ENCODE measurements at regions not wholly inside any gene's neighbourhood (a gene's known extent, or its start where the extent isn't known, plus 50 kb on each side); places are given as distances from the start of the nearest gene placed in this dataset.

DNA sequence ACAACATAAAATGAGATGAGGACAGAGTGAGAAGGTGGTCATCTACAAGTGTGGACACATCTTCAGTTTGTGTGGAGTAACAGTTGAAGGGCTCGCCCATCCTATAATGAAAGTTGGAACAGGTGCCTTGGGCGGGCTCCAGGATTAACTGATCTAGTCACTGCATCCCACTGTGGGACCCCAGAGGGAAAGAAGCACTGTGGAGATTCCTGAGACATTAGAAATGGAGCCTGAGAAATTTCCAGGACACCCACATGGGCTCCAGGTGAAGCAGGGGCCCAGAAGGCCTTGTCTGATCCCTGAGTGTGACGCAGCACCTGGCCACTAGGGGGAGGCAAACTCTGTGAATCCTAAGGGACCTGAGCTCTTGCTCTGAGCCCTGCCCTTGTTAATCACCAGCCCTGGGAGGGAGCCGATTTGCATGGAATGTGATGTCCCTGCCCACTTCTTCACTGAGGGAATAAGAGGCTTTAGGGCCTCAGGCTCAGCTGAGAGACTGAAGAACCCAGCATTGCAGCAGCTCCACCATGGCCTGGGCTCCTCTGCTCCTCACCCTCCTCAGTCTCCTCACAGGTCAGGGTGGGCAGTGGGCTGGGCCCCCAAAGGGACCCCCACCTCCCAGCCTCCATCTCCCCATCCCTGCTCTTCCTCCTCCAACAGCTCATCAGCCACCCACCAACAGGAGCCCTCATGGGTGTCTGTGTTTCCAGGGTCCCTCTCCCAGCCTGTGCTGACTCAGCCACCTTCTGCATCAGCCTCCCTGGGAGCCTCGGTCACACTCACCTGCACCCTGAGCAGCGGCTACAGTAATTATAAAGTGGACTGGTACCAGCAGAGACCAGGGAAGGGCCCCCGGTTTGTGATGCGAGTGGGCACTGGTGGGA, 98.4 kb downstream of the VPREB1 start:
- in situ Hi-C loops (cut with HindIII; ENCODE audit: low sequenced_read_pairs), result no loop called here
- TF ChIP-seq, protein P1, sequence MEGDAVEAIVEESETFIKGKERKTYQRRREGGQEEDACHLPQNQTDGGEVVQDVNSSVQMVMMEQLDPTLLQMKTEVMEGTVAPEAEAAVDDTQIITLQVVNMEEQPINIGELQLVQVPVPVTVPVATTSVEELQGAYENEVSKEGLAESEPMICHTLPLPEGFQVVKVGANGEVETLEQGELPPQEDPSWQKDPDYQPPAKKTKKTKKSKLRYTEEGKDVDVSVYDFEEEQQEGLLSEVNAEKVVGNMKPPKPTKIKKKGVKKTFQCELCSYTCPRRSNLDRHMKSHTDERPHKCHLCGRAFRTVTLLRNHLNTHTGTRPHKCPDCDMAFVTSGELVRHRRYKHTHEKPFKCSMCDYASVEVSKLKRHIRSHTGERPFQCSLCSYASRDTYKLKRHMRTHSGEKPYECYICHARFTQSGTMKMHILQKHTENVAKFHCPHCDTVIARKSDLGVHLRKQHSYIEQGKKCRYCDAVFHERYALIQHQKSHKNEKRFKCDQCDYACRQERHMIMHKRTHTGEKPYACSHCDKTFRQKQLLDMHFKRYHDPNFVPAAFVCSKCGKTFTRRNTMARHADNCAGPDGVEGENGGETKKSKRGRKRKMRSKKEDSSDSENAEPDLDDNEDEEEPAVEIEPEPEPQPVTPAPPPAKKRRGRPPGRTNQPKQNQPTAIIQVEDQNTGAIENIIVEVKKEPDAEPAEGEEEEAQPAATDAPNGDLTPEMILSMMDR (IDR thresholded peaks at IDR 0.05; ENCODE audit: low read depth, low read length, missing control alignments), result peak; percentile 92
- no peak for DNase-seq (ENCODE audit: low read depth)
- no peak overlapping the region for H3K4me3 ChIP-seq (ENCODE audit: low read depth, low read length)

DNA sequence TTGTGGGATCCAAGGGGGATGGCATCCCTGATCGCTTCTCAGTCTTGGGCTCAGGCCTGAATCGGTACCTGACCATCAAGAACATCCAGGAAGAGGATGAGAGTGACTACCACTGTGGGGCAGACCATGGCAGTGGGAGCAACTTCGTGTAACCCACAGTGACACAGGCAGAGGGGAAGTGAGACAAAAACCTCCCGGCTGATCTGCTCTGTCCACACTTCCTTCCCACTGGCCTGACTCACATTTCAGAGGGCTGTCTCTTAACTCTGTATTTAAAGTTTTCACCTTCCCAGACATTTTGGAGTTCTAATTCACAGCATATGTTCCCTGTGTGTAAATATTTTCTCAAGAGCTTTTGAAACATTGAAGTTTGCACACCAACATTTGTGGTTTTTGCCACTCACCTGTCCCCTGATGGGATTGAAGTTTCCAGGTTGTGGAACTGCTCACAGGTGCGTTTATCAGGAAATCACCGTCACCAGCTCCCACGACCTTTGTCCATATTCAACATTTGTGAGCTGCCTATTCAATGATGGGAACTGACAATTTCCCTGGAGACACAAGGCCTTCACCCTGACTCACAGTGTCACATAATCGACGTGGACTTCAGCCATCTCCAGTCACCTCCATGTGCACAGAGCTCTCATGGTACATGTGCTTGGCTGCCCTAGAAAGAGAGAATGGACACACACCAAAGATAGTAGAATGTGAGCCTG, 99.2 kb downstream of the VPREB1 start:
- H3K4me3 ChIP-seq (ENCODE audit: low read depth, low read length), result no peak overlapping the region
- in situ Hi-C loops (cut with HindIII; ENCODE audit: low sequenced_read_pairs), result no loop called here
- DNase-seq (ENCODE audit: low read depth), result no peak
- TF ChIP-seq, protein P1 (IDR thresholded peaks at IDR 0.05; ENCODE audit: low read depth, low read length, missing control alignments), result no peak

DNA sequence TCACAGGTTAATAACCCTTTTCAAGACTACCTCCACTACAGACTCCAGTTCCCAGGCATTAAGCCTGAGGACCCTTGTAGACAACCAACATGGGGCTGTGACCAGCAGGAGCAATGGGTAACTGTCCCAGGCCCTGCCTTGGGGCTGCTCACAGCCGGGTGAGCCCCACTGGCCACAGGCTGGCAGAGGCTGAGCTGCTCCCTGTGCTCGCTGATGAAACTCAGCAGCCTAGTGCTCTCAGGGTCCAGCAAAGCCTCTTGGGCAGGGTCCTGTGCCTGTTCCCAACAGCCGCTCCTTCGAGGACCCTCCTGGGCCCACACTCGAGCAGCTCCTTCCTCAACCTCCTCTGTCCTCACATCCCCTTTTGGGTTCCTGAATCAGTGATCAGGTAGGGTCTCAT, 99.8 kb downstream of the VPREB1 start:
- TF ChIP-seq, protein P1 (IDR thresholded peaks at IDR 0.05; ENCODE audit: low read depth, low read length, missing control alignments), result no peak
- no peak overlapping the region for H3K4me3 ChIP-seq (ENCODE audit: low read depth, low read length)
- in situ Hi-C loops (cut with HindIII; ENCODE audit: low sequenced_read_pairs), result no loop called here
- DNase-seq (ENCODE audit: low read depth), result no peak

DNA sequence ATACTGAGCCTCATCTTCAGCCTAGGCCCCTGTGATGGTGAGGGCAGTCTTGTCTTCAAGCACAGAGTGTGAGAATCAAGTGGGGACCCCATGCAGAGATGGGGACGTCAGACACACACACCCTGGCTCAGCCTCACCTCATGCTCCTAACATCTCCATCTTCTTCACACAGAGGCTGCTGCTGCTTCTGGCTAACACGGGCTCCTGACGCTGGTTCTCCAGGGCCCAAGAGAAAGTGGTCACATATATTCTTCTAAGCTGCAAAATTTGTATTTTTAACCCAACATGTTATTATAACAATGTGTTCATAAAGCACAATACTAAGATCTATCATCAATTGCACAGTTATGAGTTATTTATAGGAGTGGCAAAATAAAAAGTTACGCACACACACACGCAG, 101.2 kb downstream of the VPREB1 start:
- H3K4me3 ChIP-seq (ENCODE audit: low read depth, low read length), result no peak overlapping the region
- in situ Hi-C loops (cut with HindIII; ENCODE audit: low sequenced_read_pairs), result no loop called here
- TF ChIP-seq, protein P1 (IDR thresholded peaks at IDR 0.05; ENCODE audit: low read depth, low read length, missing control alignments), result no peak
- no peak for DNase-seq (ENCODE audit: low read depth)

DNA sequence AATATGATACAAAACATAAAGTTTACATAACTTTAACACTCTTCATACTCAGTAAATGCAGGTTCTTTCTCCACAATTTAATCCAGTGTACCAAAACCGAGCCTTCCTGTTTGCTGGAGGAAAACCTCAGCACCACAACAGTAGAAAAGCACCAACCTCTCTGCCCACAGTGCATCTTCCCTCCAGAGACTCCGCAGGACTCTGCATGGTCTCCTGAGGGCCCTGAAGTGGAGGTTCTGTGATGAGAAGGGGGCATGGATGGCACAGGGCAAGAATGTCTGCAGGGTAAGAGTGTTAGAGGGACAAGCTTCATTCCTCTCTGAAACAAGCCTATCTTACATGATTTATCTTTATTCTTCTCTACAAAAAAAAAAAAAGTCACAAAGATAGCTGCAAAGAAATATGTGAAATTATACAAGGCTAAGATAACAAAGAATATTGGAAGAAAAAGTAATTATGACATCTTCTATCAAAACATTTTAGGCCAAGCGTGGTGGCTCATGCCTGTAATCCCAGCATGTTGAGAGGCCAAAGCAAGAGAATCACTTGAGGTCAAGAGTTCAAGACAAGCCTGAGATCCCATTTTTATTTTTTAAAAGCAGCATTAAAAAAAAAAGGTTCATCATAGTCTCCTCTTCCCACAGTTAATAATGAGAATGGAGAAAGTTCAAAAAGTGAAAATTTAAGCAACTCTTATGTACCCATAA, 102.0 kb downstream of the VPREB1 start:
- H3K4me3 ChIP-seq (ENCODE audit: low read depth, low read length), result no peak overlapping the region
- no peak for DNase-seq (ENCODE audit: low read depth)
- in situ Hi-C loops (cut with HindIII; ENCODE audit: low sequenced_read_pairs), result no loop called here
- TF ChIP-seq, protein P1 (IDR thresholded peaks at IDR 0.05; ENCODE audit: low read depth, low read length, missing control alignments), result no peak

DNA sequence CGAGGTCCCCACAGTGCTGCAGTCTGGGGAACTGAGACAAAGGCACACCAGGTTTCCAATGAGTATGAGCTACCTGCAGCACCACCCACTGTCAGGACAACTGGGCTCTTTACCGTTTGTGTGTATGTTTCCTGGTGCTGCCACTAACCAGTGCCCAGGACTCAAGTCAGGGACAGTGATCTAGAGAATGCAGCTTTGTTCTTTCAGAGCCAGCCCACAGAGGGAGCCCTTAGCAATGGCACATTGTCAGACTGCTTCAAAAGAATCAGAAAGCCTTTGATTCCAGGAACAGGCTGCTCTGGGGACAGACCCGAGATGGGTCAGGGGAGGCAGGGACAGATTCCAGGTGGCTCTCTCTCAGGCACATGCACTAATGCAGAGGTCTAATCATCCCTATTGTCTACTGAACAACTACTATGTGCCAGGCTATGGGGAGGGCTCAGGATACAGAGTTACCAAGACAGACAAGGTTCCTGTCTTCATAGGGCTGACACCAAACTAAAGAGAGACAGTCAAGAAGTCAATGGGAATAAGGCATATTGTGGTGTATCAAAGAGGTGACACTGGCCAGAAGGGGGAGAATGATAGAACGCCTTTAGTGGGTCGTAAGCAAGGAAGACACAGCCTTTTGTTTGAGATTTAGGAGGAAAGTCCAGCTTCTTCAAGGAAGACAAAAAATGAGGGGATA, 103.7 kb downstream of the VPREB1 start:
- no peak overlapping the region for H3K4me3 ChIP-seq (ENCODE audit: low read depth, low read length)
- DNase-seq (ENCODE audit: low read depth), result no peak
- TF ChIP-seq, protein P1 (IDR thresholded peaks at IDR 0.05; ENCODE audit: low read depth, low read length, missing control alignments), result no peak
- in situ Hi-C loops (cut with HindIII; ENCODE audit: low sequenced_read_pairs), result no loop called here

Data from astrocyte of the cerebellum (primary cell).